SK-N-SH (cell line): ENCODE measurements at regions not wholly inside any gene's neighbourhood (a gene's known extent, or its start where the extent isn't known, plus 50 kb on each side); places are given as distances from the start of the nearest gene placed in this dataset.
A peak's percentile ranks its signal among the peaks of the same experiment; 100 is the strongest.

Experiments used
- CTCF ChIA-PET: fragments of 300-600, 350-600 bp; formaldehyde crosslinking; extraction: SDS; loops from one replicate; lab custom pipeline; 2021; lab: Yijun Ruan, JAX
- POLR2A ChIA-PET: fragments of 350-600 bp; sonication (Branson Sonifier 250); formaldehyde crosslinking; extraction: SDS; loops from one replicate; lab custom pipeline; 2020; ENCODE audit warnings: antibody characterized with exemption, inconsistent platforms; lab: Yijun Ruan, JAX
- DNase-seq: peaks from one replicate; pipeline ENCODE4 v3.0.0; 2012
- H2AFZ ChIP-seq: fragments of 200-600 bp; sonication (generic); 2 replicates; pipeline ENCODE4 v1.8.1; 2016; ENCODE audit warnings: antibody characterized with exemption, mild to moderate bottlenecking, low read depth
- H3F3A ChIP-seq: fragments of 200-600 bp; sonication (generic); replicated peaks from 2 replicates; pipeline ENCODE3; 2016; ENCODE audit warnings: antibody characterized with exemption, mild to moderate bottlenecking; ENCODE audit not compliant: insufficient read depth
- H3K27ac ChIP-seq, 2 experiments: fragments of 200-500 bp in 1 of 2; fragments of 200-600 bp in 1 of 2; sonication (Bioruptor generic) in 1 of 2; sonication (generic), shearing (Covaris generic) in 1 of 2; 2 replicates each; pipeline versions ENCODE4 v1.5.1 to v1.6.1; 2014 to 2016; ENCODE audit warnings: low read depth in 2 of 2, inconsistent platforms in 1 of 2, low read length in 1 of 2, mild to moderate bottlenecking in 1 of 2, mixed read lengths in 1 of 2
- H3K27me3 ChIP-seq: fragments of 200-600 bp; sonication (generic), shearing (Covaris generic); 2 replicates; pipeline ENCODE4 v1.6.1; 2016; ENCODE audit warnings: mixed run types; ENCODE audit not compliant: insufficient read depth
- H3K36me3 ChIP-seq, 2 experiments: fragments of 200-500 bp in 1 of 2; fragments of 200-600 bp in 1 of 2; sonication (Bioruptor generic) in 1 of 2; sonication (generic) in 1 of 2; replicated peaks in 1 of 2; 2 replicates each; pipeline versions ENCODE3 to v1.5.1; 2014 to 2016; ENCODE audit warnings: low read length in 1 of 2, mild to moderate bottlenecking in 1 of 2; ENCODE audit not compliant: insufficient read depth in 2 of 2, control insufficient read depth in 1 of 2
- H3K4me1 ChIP-seq, 2 experiments: fragments of 200-500 bp in 1 of 2; fragments of 200-600 bp in 1 of 2; sonication (Bioruptor generic) in 1 of 2; sonication (generic), shearing (Covaris generic) in 1 of 2; 2 replicates each; pipeline versions ENCODE4 v1.5.1 to v1.6.1; 2014 to 2016; ENCODE audit warnings: low read depth in 1 of 2, low read length in 1 of 2, mixed run types in 1 of 2; ENCODE audit not compliant: insufficient read depth in 2 of 2, control insufficient read depth in 1 of 2
- H3K4me2 ChIP-seq: fragments of 200-600 bp; sonication (generic), shearing (Covaris generic); 2 replicates; pipeline ENCODE4 v1.6.1; 2017; ENCODE audit warnings: mixed run types
- H3K4me3 ChIP-seq, 2 experiments: fragments of 200-500 bp in 1 of 2; fragments of 200-600 bp in 1 of 2; sonication (Bioruptor generic) in 1 of 2; sonication (generic), shearing (Covaris generic) in 1 of 2; 2 replicates each; pipeline versions ENCODE4 v1.5.1 to v1.8.1; 2014 to 2016; ENCODE audit warnings: low read depth in 2 of 2, inconsistent platforms in 1 of 2, low read length in 1 of 2, mild to moderate bottlenecking in 1 of 2, mixed read lengths in 1 of 2, moderate library complexity in 1 of 2
- H3K79me2 ChIP-seq: fragments of 200-600 bp; sonication (generic); 2 replicates; pipeline ENCODE4 v1.8.1; 2017; ENCODE audit warnings: mild to moderate bottlenecking; ENCODE audit not compliant: insufficient read depth
- H3K9ac ChIP-seq: fragments of 200-600 bp; sonication (generic); 2 replicates; pipeline ENCODE4 v1.6.1; 2017; ENCODE audit warnings: mixed run types
- H3K9me2 ChIP-seq: fragments of 200-600 bp; sonication (generic); 2 replicates; pipeline ENCODE4 v1.6.1; 2017; ENCODE audit warnings: mixed run types
- H3K9me3 ChIP-seq: fragments of 200-600 bp; sonication (generic); 2 replicates; pipeline ENCODE4 v1.6.1; 2017; ENCODE audit warnings: mixed run types, mild to moderate bottlenecking, moderate library complexity
- H4K20me1 ChIP-seq: fragments of 200-600 bp; sonication (generic); 2 replicates; pipeline ENCODE4 v1.6.1; 2017; ENCODE audit warnings: mild to moderate bottlenecking, mixed run types; ENCODE audit not compliant: insufficient read depth
- EP300 ChIP-seq, 2 experiments: IDR thresholded peaks; 2 replicates each; pipeline versions ENCODE4 v1.4.0 to v1.6.1; 2012; ENCODE audit warnings: borderline replicate concordance in 1 of 2, low read depth in 1 of 2, low read length in 1 of 2
- FOSL2 ChIP-seq: IDR thresholded peaks from 2 replicates; pipeline ENCODE4 v1.4.0; 2012; ENCODE audit warnings: low read depth, mild to moderate bottlenecking, moderate library complexity, borderline replicate concordance
- GABPA ChIP-seq: IDR thresholded peaks from 2 replicates; pipeline ENCODE4 v1.4.0; 2012; ENCODE audit warnings: low read depth, mild to moderate bottlenecking
- JUND ChIP-seq: IDR thresholded peaks from 2 replicates; pipeline ENCODE4 v1.4.0; 2012
- MEF2A ChIP-seq: IDR thresholded peaks from 2 replicates; pipeline ENCODE4 v1.4.0; 2012; ENCODE audit warnings: low read depth, borderline replicate concordance
- NFIC ChIP-seq: IDR thresholded peaks from 2 replicates; pipeline ENCODE4 v1.4.0; 2012; ENCODE audit warnings: borderline replicate concordance
- NRF1 ChIP-seq: IDR thresholded peaks from 2 replicates; pipeline ENCODE4 v1.6.1; 2012; ENCODE audit warnings: low read depth, mild to moderate bottlenecking, low read length
- RXRA ChIP-seq: IDR thresholded peaks from 2 replicates; pipeline ENCODE4 v1.4.0; 2012; ENCODE audit warnings: low read depth, mild to moderate bottlenecking, borderline replicate concordance
- SIN3A ChIP-seq: IDR thresholded peaks from 2 replicates; pipeline ENCODE4 v1.6.1; 2012; ENCODE audit warnings: low read depth, mild to moderate bottlenecking, low read length, moderate library complexity, borderline replicate concordance
- WGBS: methylation state at CpG from one replicate; pipeline ENCODE4 v1.1.6; 2017; ENCODE audit warnings: low lambda C conversion rate; 5-methylcytosine and 5-hydroxymethylcytosine counted together
- TF ChIP-seq, protein P1 (sequence below): fragments of 200-600 bp; sonication (generic); IDR thresholded peaks from 2 replicates; pipeline ENCODE4 v1.6.1; 2017; ENCODE audit warnings: antibody characterized with exemption, mild to moderate bottlenecking, moderate library complexity
- TF ChIP-seq, protein P2 (sequence below): IDR thresholded peaks from 2 replicates; pipeline ENCODE4 v1.4.0; 2012; ENCODE audit warnings: low read depth, borderline replicate concordance

- CTCF ChIA-PET, result interaction anchor here (1.1 kb wide), 1 partner anchor 62 kb away, joined by 4 read pairs; no protein-coding TSS in a partner anchor
- H3K27ac ChIP-seq, result no peak overlapping the region
Observed at GRCh38 chr1:55313903-55314302, 98.7 kb upstream of the USP24 start.

DNA sequence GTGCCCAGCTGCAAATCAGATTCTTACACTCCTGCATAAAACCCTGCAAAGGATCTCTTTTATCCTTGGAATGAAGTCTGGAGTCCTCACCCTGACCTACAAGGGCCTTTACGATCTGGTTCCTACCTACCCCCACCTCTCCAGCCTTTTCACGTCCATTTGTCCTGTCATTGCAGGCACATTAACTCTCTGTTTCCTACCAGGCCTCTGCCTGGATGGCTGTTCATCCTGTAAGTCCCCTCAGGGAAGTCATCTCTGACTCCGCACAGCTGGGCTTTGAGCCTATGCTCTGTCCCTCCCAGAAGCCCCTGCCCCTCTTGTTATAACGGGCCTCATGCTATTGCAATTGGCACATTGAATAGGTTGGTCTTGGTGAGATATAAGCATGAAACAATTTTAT lies 96.8 kb upstream of the USP24 start:
- CTCF ChIA-PET, result no interaction called here
- Histone ChIP-seq H3K4me3 (no peak overlapping the region), H3K9me2 (no peaks in the 10 kb centered on the region), H3K36me3 (no peaks in the 10 kb centered on the region), H3K9ac (peak overlapping the region; percentile 71), H3K27me3 (no peaks in the 10 kb centered on the region), H3K4me2 (peak overlapping the region; percentile 67), H2AFZ (no peak overlapping the region), H4K20me1 (no peaks in the 10 kb centered on the region), H3K79me2 (no peaks in the 10 kb centered on the region), H3F3A (peaks cover 15% of the 10 kb centered on the region), H3K4me1 (peaks cover 7 to 29% of the 10 kb centered on the region in 2 experiments; a peak in 3 of 4 replicates), H3K9me3 (no peaks in the 10 kb centered on the region), H3K27ac (peak overlapping the region; percentile 68 to 98)
- peak; percentile 31 for DNase-seq
- WGBS, result 92% methylated on average over 4 of the region's 4 CpGs
- POLR2A ChIA-PET, result interaction anchor here (0.7 kb wide), 1 partner anchor 211 kb away, joined by 3 read pairs; no protein-coding TSS in a partner anchor
- no peak for TF ChIP-seq NFIC
- TF ChIP-seq JUND, result no peak
- TF ChIP-seq, protein P1, sequence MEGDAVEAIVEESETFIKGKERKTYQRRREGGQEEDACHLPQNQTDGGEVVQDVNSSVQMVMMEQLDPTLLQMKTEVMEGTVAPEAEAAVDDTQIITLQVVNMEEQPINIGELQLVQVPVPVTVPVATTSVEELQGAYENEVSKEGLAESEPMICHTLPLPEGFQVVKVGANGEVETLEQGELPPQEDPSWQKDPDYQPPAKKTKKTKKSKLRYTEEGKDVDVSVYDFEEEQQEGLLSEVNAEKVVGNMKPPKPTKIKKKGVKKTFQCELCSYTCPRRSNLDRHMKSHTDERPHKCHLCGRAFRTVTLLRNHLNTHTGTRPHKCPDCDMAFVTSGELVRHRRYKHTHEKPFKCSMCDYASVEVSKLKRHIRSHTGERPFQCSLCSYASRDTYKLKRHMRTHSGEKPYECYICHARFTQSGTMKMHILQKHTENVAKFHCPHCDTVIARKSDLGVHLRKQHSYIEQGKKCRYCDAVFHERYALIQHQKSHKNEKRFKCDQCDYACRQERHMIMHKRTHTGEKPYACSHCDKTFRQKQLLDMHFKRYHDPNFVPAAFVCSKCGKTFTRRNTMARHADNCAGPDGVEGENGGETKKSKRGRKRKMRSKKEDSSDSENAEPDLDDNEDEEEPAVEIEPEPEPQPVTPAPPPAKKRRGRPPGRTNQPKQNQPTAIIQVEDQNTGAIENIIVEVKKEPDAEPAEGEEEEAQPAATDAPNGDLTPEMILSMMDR, result no peak
- no peak for TF ChIP-seq SIN3A
- TF ChIP-seq FOSL2, result no peak
- peak in 1 of 2 experiments; percentile 11; a peak in 1 of 4 replicates for TF ChIP-seq EP300 (IDR thresholded peaks at IDR 0.05; ENCODE audit: borderline replicate concordance in 1 of 2, low read depth in 1 of 2, low read length in 1 of 2)
- TF ChIP-seq MEF2A, result no peak
- no peak for TF ChIP-seq RXRA

More at GRCh38 chr1:55313903-55314302, 98.7 kb upstream of the USP24 start:
- H3K9me2 ChIP-seq, result no peaks in the 10 kb centered on the region
- WGBS, result 92% methylated on average over 5 of the region's 5 CpGs
- POLR2A ChIA-PET, result no interaction called here
- H3F3A ChIP-seq, result peaks cover 15% of the 10 kb centered on the region
- peaks cover 11 to 27% of the 10 kb centered on the region in 2 experiments; a peak in 3 of 4 replicates for H3K4me1 ChIP-seq
- H4K20me1 ChIP-seq, result no peaks in the 10 kb centered on the region
- H3K9ac ChIP-seq, result no peak overlapping the region
- no peak overlapping the region for H2AFZ ChIP-seq
- no peaks in the 10 kb centered on the region for H3K79me2 ChIP-seq
- no peaks in the 10 kb centered on the region for H3K9me3 ChIP-seq
- TF ChIP-seq, protein P2, sequence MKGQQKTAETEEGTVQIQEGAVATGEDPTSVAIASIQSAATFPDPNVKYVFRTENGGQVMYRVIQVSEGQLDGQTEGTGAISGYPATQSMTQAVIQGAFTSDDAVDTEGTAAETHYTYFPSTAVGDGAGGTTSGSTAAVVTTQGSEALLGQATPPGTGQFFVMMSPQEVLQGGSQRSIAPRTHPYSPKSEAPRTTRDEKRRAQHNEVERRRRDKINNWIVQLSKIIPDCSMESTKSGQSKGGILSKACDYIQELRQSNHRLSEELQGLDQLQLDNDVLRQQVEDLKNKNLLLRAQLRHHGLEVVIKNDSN, result no peak
- TF ChIP-seq GABPA (no peak), NRF1 (no peak)
- H3K36me3 ChIP-seq, result no peaks in the 10 kb centered on the region
- no peak overlapping the region for H3K4me3 ChIP-seq
- no peak for DNase-seq
- no peaks in the 10 kb centered on the region for H3K27me3 ChIP-seq
- no peak overlapping the region for H3K4me2 ChIP-seq
